ENCODE measurements at regions not wholly inside any gene's neighbourhood (a gene's known extent, or its start where the extent isn't known, plus 50 kb on each side); places are given as distances from the start of the nearest gene placed in this dataset.

- TF ChIP-seq SIN3A (IDR thresholded peaks at IDR 0.05; ENCODE audit: borderline replicate concordance, insufficient read depth, low read depth, low read length) (no peak), CTCF (IDR thresholded peaks at IDR 0.05) (no peak), TCF7L2 (IDR thresholded peaks at IDR 0.05; ENCODE audit: low read depth, low read length) (0 out of 2 replicates have a peak, but pooled peaks have one; percentile 37)
These were observed 377.2 kb upstream of the TNC start for GRCh38 chr9:115495052-115495635.
